T-cell (primary cell): ENCODE measurements at regions not wholly inside any gene's neighbourhood (a gene's known extent, or its start where the extent isn't known, plus 50 kb on each side); places are given as distances from the start of the nearest gene placed in this dataset.

Source experiments
- ATAC-seq, 4 experiments: fragments of 200-7000 bp in 3 of 4; fragments of 150-1000 bp in 1 of 4; cut with Tn5 transposase; replicated peaks in 1 of 4; 1 replicate in 3 of 4; 2 replicates in 1 of 4; pipeline ENCODE4 v1.10.0; 2021; ENCODE audit warnings: moderate library complexity in 3 of 4, mild to moderate bottlenecking in 2 of 4, moderate number of reproducible peaks in 1 of 4
- CTCF ChIA-PET, 2 donors: fragments of 300-600 bp; sonication (Branson Sonifier 250); formaldehyde crosslinking; loops; one replicate each; lab custom pipeline; 2022; ENCODE audit warnings: antibody characterized with exemption in 2 of 2; lab: Charles Lee
- POLR2A ChIA-PET, 2 donors: fragments of 300-600 bp; sonication (Branson Sonifier 250); formaldehyde crosslinking; loops; one replicate each; lab custom pipeline; 2022; ENCODE audit warnings: antibody characterized with exemption in 2 of 2; lab: Charles Lee
- DNase-seq, 35 experiments: peaks; one replicate each; pipeline versions ENCODE4 v3.0.0 to v3.0.0-alpha.2; 2013 to 2023
- H3K27ac ChIP-seq: one replicate; pipeline ENCODE4 v1.5.1; 2013; ENCODE audit warnings: low read length
- H3K27me3 ChIP-seq, 2 experiments: replicated peaks in 1 of 2; 1 replicate in 1 of 2; 2 replicates in 1 of 2; pipeline versions ENCODE4 v1.6.1 to v1.7.0; 2013; ENCODE audit warnings: low read length in 1 of 2, mixed read lengths in 1 of 2; ENCODE audit not compliant: control insufficient read depth in 2 of 2, insufficient read depth in 2 of 2; ENCODE audit errors: extremely low read depth in 1 of 2
- H3K36me3 ChIP-seq, 2 donors: 1 replicate in 1 of 2; 2 replicates in 1 of 2; pipeline versions ENCODE4 v1.6.1 to v1.7.0; 2013; ENCODE audit warnings: low read length in 1 of 2; ENCODE audit not compliant: control insufficient read depth in 2 of 2, insufficient read depth in 1 of 2; ENCODE audit errors: extremely low read depth in 1 of 2
- H3K4me1 ChIP-seq, 2 experiments: 1 replicate in 1 of 2; 2 replicates in 1 of 2; pipeline versions ENCODE4 v1.6.1 to v1.7.0; 2013; ENCODE audit warnings: low read length in 2 of 2, mixed read lengths in 1 of 2; ENCODE audit not compliant: insufficient read depth in 2 of 2, control insufficient read depth in 1 of 2; ENCODE audit errors: extremely low read depth in 1 of 2
- H3K4me3 ChIP-seq, 2 donors: 1 replicate in 1 of 2; 2 replicates in 1 of 2; pipeline versions ENCODE4 v1.5.1 to v1.7.0; 2013; ENCODE audit warnings: mild to moderate bottlenecking in 2 of 2, low read length in 1 of 2, moderate library complexity in 1 of 2; ENCODE audit not compliant: control insufficient read depth in 1 of 2; ENCODE audit errors: extremely low read depth in 1 of 2
- H3K9me3 ChIP-seq: 2 replicates; pipeline ENCODE4 v1.7.0; 2013
- H3K27ac Mint-ChIP-seq, 2 donors: one replicate each; pipeline ENCODE4 v1.8.0; 2020 to 2021; ENCODE audit warnings: mild to moderate bottlenecking in 2 of 2, mixed read lengths in 2 of 2
- H3K27me3 Mint-ChIP-seq, 2 donors: one replicate each; pipeline ENCODE4 v1.8.0; 2021 to 2022; ENCODE audit warnings: mixed read lengths in 2 of 2
- H3K36me3 Mint-ChIP-seq: one replicate; pipeline ENCODE4 v1.8.0; 2021; ENCODE audit warnings: mixed read lengths
- H3K4me1 Mint-ChIP-seq, 3 donors: one replicate each; pipeline ENCODE4 v1.8.0; 2020 to 2022; ENCODE audit warnings: mixed read lengths in 3 of 3, mild to moderate bottlenecking in 1 of 3
- H3K4me3 Mint-ChIP-seq, 3 donors: one replicate each; pipeline ENCODE4 v1.8.0; 2020 to 2022; ENCODE audit warnings: mild to moderate bottlenecking in 3 of 3, mixed read lengths in 3 of 3, moderate library complexity in 3 of 3
- H3K9me3 Mint-ChIP-seq, 3 donors: one replicate each; pipeline ENCODE4 v1.8.0; 2020 to 2022; ENCODE audit warnings: mixed read lengths in 3 of 3
- WGBS: methylation state at CpG from one replicate; pipeline ENCODE4 v1.1.5; 2013; ENCODE audit warnings: missing lambda C conversion rate; ENCODE audit not compliant: insufficient coverage; 5-methylcytosine and 5-hydroxymethylcytosine counted together

- Mint-ChIP-seq H3K4me3 (no peak overlapping the region), H3K36me3 (no peaks in the 10 kb centered on the region), H3K27ac (no peak overlapping the region), H3K4me1 (peaks cover 2 to 5% (median 2%) of the 10 kb centered on the region in 3 donors), H3K27me3 (peaks cover 2 to 3% of the 10 kb centered on the region in 2 donors), H3K9me3 (no peaks in the 10 kb centered on the region)
- DNase-seq: no peak
- Histone ChIP-seq H3K4me3 (no peak overlapping the region), H3K36me3 (no peaks in the 10 kb centered on the region), H3K27ac (no peak overlapping the region), H3K27me3 (no peaks in the 10 kb centered on the region), H3K9me3 (no peaks in the 10 kb centered on the region), H3K4me1 (no peaks in the 10 kb centered on the region)
- ATAC-seq: no peak
- ChIA-PET POLR2A (no interaction called here), CTCF (no interaction called here)
- WGBS: no CpG with 5 or more reads among the region's 2 CpGs
These were observed 229.2 kb downstream of the SPTSSA start for GRCh38 chr14:34232790-34233189.

GRCh38 chr14:34231626-34232025, 230.4 kb downstream of the SPTSSA start:
- Histone ChIP-seq H3K9me3 (no peaks in the 10 kb centered on the region), H3K36me3 (no peaks in the 10 kb centered on the region), H3K4me3 (no peak overlapping the region), H3K27ac (no peak overlapping the region), H3K27me3 (no peaks in the 10 kb centered on the region), H3K4me1 (no peaks in the 10 kb centered on the region)
- H3K4me1 Mint-ChIP-seq: peaks cover 5 to 7% (median 5%) of the 10 kb centered on the region in 3 donors
- H3K9me3 Mint-ChIP-seq: no peaks in the 10 kb centered on the region
- H3K36me3 Mint-ChIP-seq: no peaks in the 10 kb centered on the region
- no peak for DNase-seq
- no peak overlapping the region for H3K27ac Mint-ChIP-seq
- peaks cover 3 to 6% of the 10 kb centered on the region in 2 donors for H3K27me3 Mint-ChIP-seq
- CTCF ChIA-PET: interaction anchor here in 1 of 2 donors (0.7 to 0.8 kb wide), 2 partner anchors 15 to 23 kb away, joined by 3 to 4 read pairs; no protein-coding TSS in a partner anchor
- no peak overlapping the region for H3K4me3 Mint-ChIP-seq
- 86% methylated on average over 2 of the region's 5 CpGs for WGBS
- ATAC-seq: no peak
- POLR2A ChIA-PET: no interaction called here

DNA sequence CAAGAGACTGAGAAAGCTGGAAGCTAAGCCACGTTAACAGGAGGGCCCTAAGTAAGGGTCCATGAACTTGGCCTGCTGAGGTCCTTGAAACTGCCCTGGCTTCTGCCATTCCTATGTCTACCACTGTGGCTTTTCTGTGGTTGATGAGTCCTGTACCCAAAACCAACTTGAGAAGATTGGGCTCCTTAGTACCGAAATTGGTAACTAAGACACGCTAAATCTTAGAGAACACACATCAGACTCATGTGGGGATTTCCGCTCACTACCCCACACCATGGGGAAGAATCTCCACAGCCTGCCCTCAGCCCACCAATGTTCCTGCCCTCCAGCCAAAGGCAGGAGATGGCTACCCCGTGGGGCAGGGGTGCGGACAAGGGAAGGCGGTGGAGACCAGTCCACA, 232.9 kb downstream of the SPTSSA start:
- Mint-ChIP-seq H3K4me3 (no peak overlapping the region), H3K27ac (no peak overlapping the region), H3K36me3 (no peaks in the 10 kb centered on the region), H3K27me3 (peaks cover 5 to 6% of the 10 kb centered on the region in 2 donors), H3K9me3 (no peaks in the 10 kb centered on the region), H3K4me1 (peaks cover 5 to 7% (median 5%) of the 10 kb centered on the region in 3 donors)
- Histone ChIP-seq H3K4me1 (no peaks in the 10 kb centered on the region), H3K9me3 (no peaks in the 10 kb centered on the region), H3K27me3 (no peaks in the 10 kb centered on the region), H3K4me3 (no peak overlapping the region), H3K36me3 (no peaks in the 10 kb centered on the region), H3K27ac (no peak overlapping the region)
- DNase-seq (no peak), ATAC-seq (no peak)
- WGBS: 86% methylated on average over 1 of the region's 7 CpGs
- ChIA-PET POLR2A (no interaction called here), CTCF (interaction anchor here (1.4 to 2.5 kb wide), 3 partner anchors 381 to 388 kb away, joined by 5 to 11 read pairs (median 5); no protein-coding TSS in a partner anchor)

- WGBS: 89% methylated on average over 4 of the region's 5 CpGs
- H3K4me3 ChIP-seq: no peak overlapping the region
- no peaks in the 10 kb centered on the region for H3K9me3 Mint-ChIP-seq
These were observed 233.4 kb downstream of the SPTSSA start for GRCh38 chr14:34228650-34228976.

DNA sequence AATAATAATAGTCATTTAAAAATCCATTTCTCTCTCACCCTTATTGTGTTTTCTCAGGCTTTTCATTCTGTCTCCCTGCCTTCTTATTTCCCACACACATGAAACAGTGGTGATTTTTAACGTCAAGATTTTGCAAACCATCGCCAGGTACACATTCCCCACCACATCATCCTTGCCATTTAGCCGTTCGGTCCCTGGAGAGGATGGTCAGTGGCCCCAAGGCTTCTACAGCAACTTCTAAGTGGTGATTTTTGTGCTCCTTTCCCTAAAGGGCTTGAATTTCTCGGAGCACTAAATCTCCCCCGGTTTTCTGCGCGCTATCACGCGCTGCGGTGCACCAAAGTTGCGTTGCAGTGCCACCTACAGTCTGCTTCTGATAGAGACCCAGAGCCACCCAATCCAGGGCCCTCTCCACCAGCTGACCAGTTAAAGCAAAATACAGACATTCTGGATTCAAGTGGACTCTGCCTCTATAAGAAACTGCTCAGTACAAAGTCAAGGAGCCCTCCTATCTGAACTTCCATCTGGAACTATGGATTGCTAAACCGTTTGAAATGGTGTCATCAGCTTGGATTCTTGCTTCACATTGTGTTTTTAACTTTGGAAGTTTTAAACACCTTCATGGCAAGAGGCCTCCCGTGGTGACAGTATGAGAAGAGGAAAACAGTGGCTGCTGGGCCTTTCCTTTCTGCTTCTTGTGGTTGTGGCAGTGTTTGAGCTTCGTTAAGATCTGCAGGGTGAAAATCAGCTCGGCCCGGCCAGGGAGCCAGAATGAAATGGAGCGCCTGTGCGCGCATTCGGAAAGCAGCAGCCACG, 234.0 kb downstream of the SPTSSA start:
- ATAC-seq: peak; percentile 55 to 74 (median 60)
- peak in 31 of 35 experiments; percentile 0 to 63 (median 20) for DNase-seq
- Histone ChIP-seq H3K4me3 (no peak overlapping the region), H3K27ac (no peak overlapping the region), H3K36me3 (no peaks in the 10 kb centered on the region), H3K27me3 (no peaks in the 10 kb centered on the region), H3K9me3 (no peaks in the 10 kb centered on the region), H3K4me1 (no peaks in the 10 kb centered on the region)
- WGBS: 18% methylated on average over 15 of the region's 22 CpGs
- H3K36me3 Mint-ChIP-seq: no peaks in the 10 kb centered on the region
- peak overlapping the region in 2 of 3 donors; percentile 28 to 42 for H3K4me3 Mint-ChIP-seq
- H3K27ac Mint-ChIP-seq: no peak overlapping the region
- ChIA-PET POLR2A (no interaction called here), CTCF (interaction anchor here (0.7 to 2.5 kb wide), 3 partner anchors 387 to 390 kb away, joined by 3 to 11 read pairs (median 3); no protein-coding TSS in a partner anchor)
- no peaks in the 10 kb centered on the region for H3K9me3 Mint-ChIP-seq
- peaks cover 5 to 6% of the 10 kb centered on the region in 2 donors for H3K27me3 Mint-ChIP-seq
- H3K4me1 Mint-ChIP-seq: peaks cover 5 to 7% (median 5%) of the 10 kb centered on the region in 3 donors

More at GRCh38 chr14:34228650-34228976, 233.4 kb downstream of the SPTSSA start:
- Histone ChIP-seq H3K27ac (no peak overlapping the region), H3K36me3 (no peaks in the 10 kb centered on the region), H3K27me3 (no peaks in the 10 kb centered on the region), H3K4me1 (no peaks in the 10 kb centered on the region), H3K9me3 (no peaks in the 10 kb centered on the region)
- Mint-ChIP-seq H3K36me3 (no peaks in the 10 kb centered on the region), H3K27me3 (peaks cover 5 to 6% of the 10 kb centered on the region in 2 donors), H3K4me3 (no peak overlapping the region), H3K27ac (no peak overlapping the region), H3K4me1 (peaks cover 5 to 7% (median 5%) of the 10 kb centered on the region in 3 donors)
- DNase-seq: no peak
- ChIA-PET POLR2A (no interaction called here), CTCF (interaction anchor here (0.7 to 2.5 kb wide), 3 partner anchors 388 to 391 kb away, joined by 3 to 11 read pairs (median 3); no protein-coding TSS in a partner anchor)
- ATAC-seq: no peak

GRCh38 chr14:34224221-34224620, 237.8 kb downstream of the SPTSSA start:
- no peak for DNase-seq
- peaks cover 6 to 7% of the 10 kb centered on the region in 2 donors for H3K27me3 Mint-ChIP-seq
- peaks cover 7 to 13% (median 9%) of the 10 kb centered on the region in 3 donors for H3K4me1 Mint-ChIP-seq
- ATAC-seq: no peak
- Histone ChIP-seq H3K4me3 (no peak overlapping the region), H3K4me1 (no peaks in the 10 kb centered on the region), H3K36me3 (no peaks in the 10 kb centered on the region), H3K9me3 (no peaks in the 10 kb centered on the region), H3K27ac (no peak overlapping the region), H3K27me3 (peaks cover 0 to 3% of the 10 kb centered on the region in 2 experiments)
- ChIA-PET CTCF (no interaction called here), POLR2A (no interaction called here)
- H3K27ac Mint-ChIP-seq: no peak overlapping the region
- H3K4me3 Mint-ChIP-seq: no peak overlapping the region
- H3K9me3 Mint-ChIP-seq: no peaks in the 10 kb centered on the region
- H3K36me3 Mint-ChIP-seq: no peaks in the 10 kb centered on the region
